OCI-LY1 (cell line): ENCODE measurements at regions not wholly inside any gene's neighbourhood (a gene's known extent, or its start where the extent isn't known, plus 50 kb on each side); places are given as distances from the start of the nearest gene placed in this dataset.

ENCODE experiments used
- H2AFZ ChIP-seq: fragments of 200-600 bp; sonication (generic), shearing (Covaris generic); 2 replicates; pipeline ENCODE4 v1.6.0; 2014; ENCODE audit warnings: antibody characterized with exemption, mild to moderate bottlenecking, low read length
- H3F3A ChIP-seq: fragments of 200-600 bp; sonication (generic), shearing (Covaris generic); 2 replicates; pipeline ENCODE4 v1.6.0; 2014; ENCODE audit warnings: mild to moderate bottlenecking, antibody characterized with exemption, low read length, moderate library complexity; ENCODE audit not compliant: insufficient read depth
- H3K27ac ChIP-seq: fragments of 200-600 bp; sonication (generic); 2 replicates; pipeline ENCODE4 v1.5.1; 2014; ENCODE audit warnings: low read length, mixed run types, mild to moderate bottlenecking, low read depth; ENCODE audit not compliant: poor library complexity, severe bottlenecking
- H3K27me3 ChIP-seq: fragments of 200-600 bp; sonication (generic); 2 replicates; pipeline ENCODE4 v1.6.0; 2014; ENCODE audit warnings: antibody characterized with exemption, mild to moderate bottlenecking, low read length, moderate library complexity; ENCODE audit not compliant: insufficient read depth
- H3K36me3 ChIP-seq: fragments of 200-600 bp; sonication (generic); 2 replicates; pipeline ENCODE4 v1.6.1; 2014; ENCODE audit warnings: mild to moderate bottlenecking, antibody characterized with exemption, low read length, moderate library complexity, mixed read lengths; ENCODE audit not compliant: insufficient read depth
- H3K4me1 ChIP-seq: fragments of 200-600 bp; sonication (generic); 2 replicates; pipeline ENCODE4 v1.5.1; 2014; ENCODE audit warnings: mild to moderate bottlenecking, low read length, moderate library complexity; ENCODE audit not compliant: insufficient read depth, severe bottlenecking
- H3K4me2 ChIP-seq: fragments of 200-600 bp; sonication (generic), shearing (Covaris generic); 2 replicates; pipeline ENCODE4 v1.6.1; 2014; ENCODE audit warnings: low read length
- H3K4me3 ChIP-seq: fragments of 200-600 bp; sonication (generic); 2 replicates; pipeline ENCODE4 v1.5.1; 2014; ENCODE audit warnings: low read length, low read depth, mild to moderate bottlenecking, mixed read lengths; ENCODE audit not compliant: poor library complexity, severe bottlenecking
- H3K79me2 ChIP-seq: fragments of 200-600 bp; shearing (Covaris generic); 2 replicates; pipeline ENCODE4 v1.6.1; 2016; ENCODE audit warnings: mixed run types, low read length, mixed read lengths; ENCODE audit not compliant: insufficient read depth
- H3K9ac ChIP-seq: fragments of 200-600 bp; sonication (generic), shearing (Covaris generic); 2 replicates; pipeline ENCODE4 v1.6.1; 2014; ENCODE audit warnings: mild to moderate bottlenecking, low read length, mixed read lengths
- H3K9me2 ChIP-seq: fragments of 200-600 bp; sonication (generic), shearing (Covaris generic); 2 replicates; pipeline ENCODE4 v1.6.1; 2014; ENCODE audit warnings: low read depth, mild to moderate bottlenecking, low read length, mixed read lengths
- H3K9me3 ChIP-seq: fragments of 200-600 bp; shearing (Covaris generic); 2 replicates; pipeline ENCODE4 v1.6.1; 2014; ENCODE audit warnings: low read length, mixed read lengths
- H4K20me1 ChIP-seq: fragments of 200-600 bp; sonication (generic), shearing (Covaris generic); 2 replicates; pipeline ENCODE4 v1.6.0; 2016; ENCODE audit warnings: mild to moderate bottlenecking, low read length; ENCODE audit not compliant: insufficient read depth
- EZH2 ChIP-seq: fragments of 200-600 bp; sonication (generic), shearing (Covaris generic); IDR thresholded peaks from 2 replicates; pipeline ENCODE4 v1.8.0; 2017; ENCODE audit warnings: borderline replicate concordance, mixed run types, mild to moderate bottlenecking, antibody characterized with exemption, low read length, moderate library complexity, mixed read lengths
- TF ChIP-seq, protein P1 (sequence below): fragments of 200-600 bp; sonication (generic), shearing (Covaris generic); IDR thresholded peaks from 2 replicates; pipeline ENCODE4 v1.5.1; 2017; ENCODE audit warnings: mild to moderate bottlenecking, antibody characterized with exemption, low read length, moderate library complexity, mixed read lengths

GRCh38 chr9:115220319-115221005 lies 102.5 kb upstream of the TNC start:
- H3K4me1 ChIP-seq: no peaks in the 10 kb centered on the region
- no peaks in the 10 kb centered on the region for H3K9me3 ChIP-seq
- H3F3A ChIP-seq: no peaks in the 10 kb centered on the region
- H3K79me2 ChIP-seq: no peaks in the 10 kb centered on the region
- TF ChIP-seq, protein P1, sequence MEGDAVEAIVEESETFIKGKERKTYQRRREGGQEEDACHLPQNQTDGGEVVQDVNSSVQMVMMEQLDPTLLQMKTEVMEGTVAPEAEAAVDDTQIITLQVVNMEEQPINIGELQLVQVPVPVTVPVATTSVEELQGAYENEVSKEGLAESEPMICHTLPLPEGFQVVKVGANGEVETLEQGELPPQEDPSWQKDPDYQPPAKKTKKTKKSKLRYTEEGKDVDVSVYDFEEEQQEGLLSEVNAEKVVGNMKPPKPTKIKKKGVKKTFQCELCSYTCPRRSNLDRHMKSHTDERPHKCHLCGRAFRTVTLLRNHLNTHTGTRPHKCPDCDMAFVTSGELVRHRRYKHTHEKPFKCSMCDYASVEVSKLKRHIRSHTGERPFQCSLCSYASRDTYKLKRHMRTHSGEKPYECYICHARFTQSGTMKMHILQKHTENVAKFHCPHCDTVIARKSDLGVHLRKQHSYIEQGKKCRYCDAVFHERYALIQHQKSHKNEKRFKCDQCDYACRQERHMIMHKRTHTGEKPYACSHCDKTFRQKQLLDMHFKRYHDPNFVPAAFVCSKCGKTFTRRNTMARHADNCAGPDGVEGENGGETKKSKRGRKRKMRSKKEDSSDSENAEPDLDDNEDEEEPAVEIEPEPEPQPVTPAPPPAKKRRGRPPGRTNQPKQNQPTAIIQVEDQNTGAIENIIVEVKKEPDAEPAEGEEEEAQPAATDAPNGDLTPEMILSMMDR: no peak
- TF ChIP-seq EZH2: no peak
- no peak overlapping the region for H3K27ac ChIP-seq
- no peaks in the 10 kb centered on the region for H4K20me1 ChIP-seq
- H3K4me3 ChIP-seq: no peak overlapping the region
- no peak overlapping the region for H2AFZ ChIP-seq
- H3K36me3 ChIP-seq: no peaks in the 10 kb centered on the region
- H3K4me2 ChIP-seq: no peak overlapping the region
- no peaks in the 10 kb centered on the region for H3K9me2 ChIP-seq
- H3K27me3 ChIP-seq: no peaks in the 10 kb centered on the region
- H3K9ac ChIP-seq: no peak overlapping the region

DNA sequence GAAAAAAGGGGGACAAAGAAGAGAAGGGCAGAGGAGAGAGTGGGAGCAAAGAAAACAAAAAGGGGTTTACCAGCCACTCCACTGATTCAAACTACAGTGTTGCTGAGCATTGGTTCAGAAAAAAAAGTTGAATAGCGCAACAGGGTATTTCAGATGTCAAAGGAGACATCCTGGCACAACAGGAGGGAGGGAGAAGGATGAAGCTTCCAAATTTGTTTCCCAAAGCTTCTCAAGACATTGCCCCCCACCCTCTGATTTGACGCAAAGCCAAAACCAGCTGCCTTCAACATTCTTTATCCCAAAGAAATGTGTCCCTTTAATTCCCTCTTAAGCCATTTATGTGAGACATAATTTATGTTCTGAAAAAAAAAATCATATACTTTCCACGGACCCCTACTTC lies 105.5 kb upstream of the TNC start:
- TF ChIP-seq, protein P1: no peak
- no peak for TF ChIP-seq EZH2
- H3K36me3 ChIP-seq: no peaks in the 10 kb centered on the region
- H3K4me3 ChIP-seq: no peak overlapping the region
- no peaks in the 10 kb centered on the region for H3K4me1 ChIP-seq
- H3K9me2 ChIP-seq: no peaks in the 10 kb centered on the region
- H3K27me3 ChIP-seq: no peaks in the 10 kb centered on the region
- no peak overlapping the region for H2AFZ ChIP-seq
- no peaks in the 10 kb centered on the region for H4K20me1 ChIP-seq
- no peaks in the 10 kb centered on the region for H3K9me3 ChIP-seq
- no peak overlapping the region for H3K4me2 ChIP-seq
- H3F3A ChIP-seq: no peaks in the 10 kb centered on the region
- no peaks in the 10 kb centered on the region for H3K79me2 ChIP-seq
- H3K9ac ChIP-seq: no peak overlapping the region
- H3K27ac ChIP-seq: no peak overlapping the region

DNA sequence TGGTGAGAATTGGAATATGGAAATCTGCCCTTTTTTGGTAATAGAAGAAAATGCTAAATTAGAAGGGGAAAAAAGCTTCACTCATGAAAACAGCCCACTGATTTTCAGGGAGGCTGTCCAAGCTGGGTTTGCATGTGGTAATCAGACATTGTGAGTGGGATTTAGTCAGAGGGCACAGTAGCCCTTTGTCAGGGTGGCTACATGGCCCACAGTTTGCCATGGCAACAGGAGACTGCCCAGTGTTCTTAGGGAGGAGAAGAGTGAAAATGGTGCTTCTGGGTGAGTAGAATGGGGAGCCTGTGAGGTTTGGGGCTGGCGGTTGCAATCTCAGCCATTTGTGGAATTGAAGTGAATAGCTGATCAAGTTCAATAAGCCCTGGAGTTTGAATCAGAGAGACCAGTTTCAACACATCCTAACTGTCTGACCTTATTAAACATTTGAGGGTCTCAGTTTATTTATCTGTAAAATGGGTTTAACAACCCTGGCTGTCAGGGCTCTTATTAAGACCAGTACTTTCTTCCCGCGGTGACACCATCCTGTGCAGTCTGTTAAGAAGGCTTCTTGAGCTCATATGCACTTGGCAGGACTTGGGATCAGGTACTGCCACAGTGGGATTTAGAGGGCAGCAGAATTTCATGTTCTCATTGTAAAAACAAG lies 107.6 kb upstream of the TNC start:
- TF ChIP-seq, protein P1: no peak
- TF ChIP-seq EZH2: no peak
- no peaks in the 10 kb centered on the region for H3K4me1 ChIP-seq
- H3F3A ChIP-seq: no peaks in the 10 kb centered on the region
- no peaks in the 10 kb centered on the region for H3K9me3 ChIP-seq
- H3K4me3 ChIP-seq: no peak overlapping the region
- H3K79me2 ChIP-seq: no peaks in the 10 kb centered on the region
- no peaks in the 10 kb centered on the region for H3K27me3 ChIP-seq
- no peak overlapping the region for H3K9ac ChIP-seq
- no peak overlapping the region for H2AFZ ChIP-seq
- no peak overlapping the region for H3K27ac ChIP-seq
- H4K20me1 ChIP-seq: no peaks in the 10 kb centered on the region
- H3K9me2 ChIP-seq: no peaks in the 10 kb centered on the region
- H3K36me3 ChIP-seq: no peaks in the 10 kb centered on the region
- H3K4me2 ChIP-seq: no peak overlapping the region
